HFFc6 (cell line): ENCODE measurements at regions not wholly inside any gene's neighbourhood (a gene's known extent, or its start where the extent isn't known, plus 50 kb on each side); places are given as distances from the start of the nearest gene placed in this dataset.
"Not testable (repeated sequence)": the region's sequence is repeated elsewhere in the genome, so short reads cannot be mapped to it uniquely, and the experiment has no call there.

Experiments used
- DNase-seq: peaks from one replicate; pipeline ENCODE4 v3.0.0-alpha.2; 2018
- H3K27ac Mint-ChIP-seq: 2 replicates; pipeline ENCODE4 v1.8.0; 2020; ENCODE audit warnings: mild to moderate bottlenecking, mixed read lengths
- H3K27me3 Mint-ChIP-seq: 2 replicates; pipeline ENCODE4 v1.8.0; 2021; ENCODE audit warnings: mild to moderate bottlenecking, moderate library complexity, mixed read lengths; ENCODE audit not compliant: insufficient read depth
- H3K36me3 Mint-ChIP-seq: 2 replicates; pipeline ENCODE4 v1.8.0; 2021; ENCODE audit warnings: low read depth, mixed read lengths
- H3K4me1 Mint-ChIP-seq: 2 replicates; pipeline ENCODE4 v1.8.0; 2020; ENCODE audit warnings: low read depth, mixed read lengths
- H3K4me3 Mint-ChIP-seq: 2 replicates; pipeline ENCODE4 v1.8.0; 2020; ENCODE audit warnings: mild to moderate bottlenecking, moderate library complexity, mixed read lengths
- H3K9me3 Mint-ChIP-seq: 2 replicates; pipeline ENCODE4 v1.8.0; 2020; ENCODE audit warnings: mild to moderate bottlenecking, mixed read lengths
- TF ChIP-seq, protein P1 (sequence below): fragments of 200-600 bp; sonication (generic); IDR thresholded peaks from 2 replicates; pipeline ENCODE4 v1.5.0; 2021; ENCODE audit warnings: antibody characterized with exemption, mild to moderate bottlenecking

DNA sequence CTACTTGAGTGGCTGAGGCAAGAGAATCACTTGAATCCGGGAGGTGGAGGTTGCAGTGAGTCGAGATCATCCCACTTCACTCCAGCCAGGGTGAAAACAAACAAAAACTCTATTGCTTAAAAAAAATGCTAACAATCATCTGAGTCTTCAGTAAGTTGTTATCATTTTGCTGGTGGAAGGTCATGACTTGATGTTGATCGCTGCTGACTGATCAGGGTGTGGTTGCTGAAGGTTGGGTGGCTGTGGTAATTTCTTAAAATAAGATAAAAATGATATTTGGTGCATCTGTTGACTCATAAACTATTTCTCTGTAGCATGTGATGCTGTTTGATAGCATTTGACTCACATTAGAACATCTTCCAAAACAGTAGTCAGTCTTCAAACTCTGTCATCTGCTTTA lies 349.4 kb upstream of the PAPPA start:
- peaks cover 6% of the 10 kb centered on the region; the same call in 1 of the 2 replicates for H3K4me1 Mint-ChIP-seq
- no peak for DNase-seq
- TF ChIP-seq, protein P1, sequence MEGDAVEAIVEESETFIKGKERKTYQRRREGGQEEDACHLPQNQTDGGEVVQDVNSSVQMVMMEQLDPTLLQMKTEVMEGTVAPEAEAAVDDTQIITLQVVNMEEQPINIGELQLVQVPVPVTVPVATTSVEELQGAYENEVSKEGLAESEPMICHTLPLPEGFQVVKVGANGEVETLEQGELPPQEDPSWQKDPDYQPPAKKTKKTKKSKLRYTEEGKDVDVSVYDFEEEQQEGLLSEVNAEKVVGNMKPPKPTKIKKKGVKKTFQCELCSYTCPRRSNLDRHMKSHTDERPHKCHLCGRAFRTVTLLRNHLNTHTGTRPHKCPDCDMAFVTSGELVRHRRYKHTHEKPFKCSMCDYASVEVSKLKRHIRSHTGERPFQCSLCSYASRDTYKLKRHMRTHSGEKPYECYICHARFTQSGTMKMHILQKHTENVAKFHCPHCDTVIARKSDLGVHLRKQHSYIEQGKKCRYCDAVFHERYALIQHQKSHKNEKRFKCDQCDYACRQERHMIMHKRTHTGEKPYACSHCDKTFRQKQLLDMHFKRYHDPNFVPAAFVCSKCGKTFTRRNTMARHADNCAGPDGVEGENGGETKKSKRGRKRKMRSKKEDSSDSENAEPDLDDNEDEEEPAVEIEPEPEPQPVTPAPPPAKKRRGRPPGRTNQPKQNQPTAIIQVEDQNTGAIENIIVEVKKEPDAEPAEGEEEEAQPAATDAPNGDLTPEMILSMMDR: no peak

DNA sequence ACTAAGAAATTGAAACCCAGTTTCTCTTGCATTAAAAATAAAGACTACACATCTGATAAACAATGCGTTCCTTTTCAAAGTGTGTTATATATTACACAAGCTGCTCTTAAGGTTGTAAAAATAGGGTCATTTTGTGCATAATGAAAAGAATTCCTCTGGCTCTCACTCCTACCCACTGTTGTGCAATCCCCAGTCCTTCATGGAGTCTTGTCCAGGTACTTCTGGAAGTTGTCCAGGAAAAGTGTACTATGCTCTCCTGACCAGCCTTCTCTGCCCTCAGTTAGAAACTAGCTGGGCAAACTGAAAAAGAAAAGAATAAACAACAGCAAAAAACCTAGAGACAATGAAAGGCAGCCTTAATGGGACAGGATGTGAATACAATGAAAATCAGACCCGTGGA lies 345.5 kb upstream of the PAPPA start:
- Mint-ChIP-seq H3K27me3 (no peaks in the 10 kb centered on the region), H3K4me3 (no peak overlapping the region), H3K9me3 (no peaks in the 10 kb centered on the region), H3K36me3 (peaks cover 2% of the 10 kb centered on the region; the same call in 1 of the 2 replicates), H3K27ac (no peak overlapping the region), H3K4me1 (peaks cover 6% of the 10 kb centered on the region; the same call in 1 of the 2 replicates)
- DNase-seq: no peak
- TF ChIP-seq, protein P1: no peak

More for the DNA sequence above, 349.4 kb upstream of the PAPPA start:
- Mint-ChIP-seq H3K36me3 (peaks cover 5% of the 10 kb centered on the region; the same call in 1 of the 2 replicates), H3K4me3 (no peak overlapping the region), H3K27ac (no peak overlapping the region), H3K9me3 (no peaks in the 10 kb centered on the region), H3K27me3 (no peaks in the 10 kb centered on the region)

DNA sequence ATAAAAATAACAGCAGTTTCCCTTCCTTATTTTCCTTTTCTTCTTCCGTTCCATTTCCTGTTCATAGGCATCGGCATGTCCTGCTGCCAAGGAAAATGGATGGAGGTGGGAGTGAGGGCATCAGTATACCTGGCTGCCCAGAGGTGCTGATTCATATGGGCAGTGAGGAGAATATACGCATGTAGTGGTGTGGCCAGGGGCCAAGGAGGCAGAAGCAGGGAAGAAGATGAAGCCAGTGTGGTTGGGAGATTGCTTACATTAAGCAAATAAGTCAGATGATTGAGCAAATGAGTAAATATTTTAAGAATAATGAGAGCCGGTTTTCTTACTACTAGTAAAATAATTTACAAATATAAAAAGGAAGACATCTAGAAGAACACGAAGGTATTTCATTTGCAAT lies 344.9 kb upstream of the PAPPA start:
- TF ChIP-seq, protein P1: no peak
- no peak for DNase-seq
- Mint-ChIP-seq H3K9me3 (no peaks in the 10 kb centered on the region), H3K27me3 (no peaks in the 10 kb centered on the region), H3K4me1 (peaks cover 6% of the 10 kb centered on the region; the same call in 1 of the 2 replicates), H3K27ac (no peak overlapping the region), H3K4me3 (no peak overlapping the region), H3K36me3 (no peaks in the 10 kb centered on the region)

DNA sequence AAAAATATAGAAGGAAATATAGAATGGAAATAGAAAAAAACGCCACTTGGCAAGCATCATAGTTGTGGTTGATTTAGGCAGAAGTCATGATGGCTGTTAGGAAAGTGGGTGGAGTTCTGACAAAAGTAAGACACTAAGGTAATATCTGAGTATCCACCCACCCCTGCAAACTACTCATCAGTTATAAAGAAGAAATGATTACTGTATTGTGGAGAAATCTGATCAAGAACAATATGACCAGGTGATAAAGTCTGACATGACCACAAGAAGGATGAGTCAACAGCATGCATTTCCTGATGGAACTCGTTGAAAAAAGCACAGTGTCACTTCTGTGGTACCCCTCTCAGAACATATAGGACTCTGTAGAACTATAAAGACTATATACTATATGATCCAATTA lies 343.4 kb upstream of the PAPPA start:
- no peaks in the 10 kb centered on the region for H3K9me3 Mint-ChIP-seq
- no peak for DNase-seq
- H3K27me3 Mint-ChIP-seq: no peaks in the 10 kb centered on the region
- no peak overlapping the region for H3K27ac Mint-ChIP-seq
- TF ChIP-seq, protein P1: no peak
- H3K4me3 Mint-ChIP-seq: no peak overlapping the region
- no peaks in the 10 kb centered on the region for H3K36me3 Mint-ChIP-seq
- H3K4me1 Mint-ChIP-seq: peaks cover 6% of the 10 kb centered on the region; the same call in 1 of the 2 replicates

DNA sequence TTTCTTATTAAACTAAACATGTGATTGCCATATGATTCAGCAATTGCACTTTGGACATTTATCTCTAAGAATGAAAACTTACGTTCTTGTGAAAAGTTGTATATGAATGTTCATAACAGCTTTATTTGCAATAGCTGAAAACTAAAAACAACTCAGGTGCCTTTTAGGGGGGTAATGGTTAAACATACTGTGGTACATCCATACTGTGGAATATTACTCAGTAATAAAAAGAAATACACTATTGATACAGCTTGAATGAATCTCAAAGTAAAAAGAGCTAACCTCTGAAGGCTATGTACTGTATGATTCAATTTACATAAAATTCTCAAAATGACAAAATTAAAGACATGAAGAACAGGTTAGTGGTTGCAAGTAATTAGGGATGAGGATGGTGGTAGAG lies 339.5 kb upstream of the PAPPA start:
- no peak for DNase-seq
- Mint-ChIP-seq H3K27ac (no peak overlapping the region), H3K27me3 (no peaks in the 10 kb centered on the region), H3K4me1 (no peaks in the 10 kb centered on the region), H3K4me3 (no peak overlapping the region), H3K36me3 (no peaks in the 10 kb centered on the region), H3K9me3 (no peaks in the 10 kb centered on the region)
- TF ChIP-seq, protein P1: no peak

DNA sequence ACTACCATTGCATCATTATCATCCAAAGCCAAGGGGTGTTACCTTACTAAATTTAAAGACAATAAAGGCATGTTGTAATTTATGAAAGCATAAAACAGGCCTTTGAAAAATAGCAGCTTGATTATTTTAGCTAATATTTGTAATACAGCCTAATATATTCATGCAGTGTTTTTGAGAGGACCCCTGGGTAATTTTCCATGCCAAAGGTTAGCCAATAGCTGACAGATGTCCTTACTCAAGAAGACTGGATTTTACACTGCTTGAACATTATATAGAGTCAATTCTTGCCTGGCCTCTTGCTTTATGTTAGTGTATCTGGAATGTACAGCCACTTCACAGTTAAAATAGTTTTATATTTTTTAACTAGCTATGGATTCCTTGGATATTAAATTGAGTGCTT lies 337.8 kb upstream of the PAPPA start:
- Mint-ChIP-seq H3K9me3 (no peaks in the 10 kb centered on the region), H3K27ac (no peak overlapping the region), H3K4me1 (no peaks in the 10 kb centered on the region), H3K4me3 (no peak overlapping the region), H3K36me3 (no peaks in the 10 kb centered on the region), H3K27me3 (no peaks in the 10 kb centered on the region)
- no peak for DNase-seq
- TF ChIP-seq, protein P1: no peak

DNA sequence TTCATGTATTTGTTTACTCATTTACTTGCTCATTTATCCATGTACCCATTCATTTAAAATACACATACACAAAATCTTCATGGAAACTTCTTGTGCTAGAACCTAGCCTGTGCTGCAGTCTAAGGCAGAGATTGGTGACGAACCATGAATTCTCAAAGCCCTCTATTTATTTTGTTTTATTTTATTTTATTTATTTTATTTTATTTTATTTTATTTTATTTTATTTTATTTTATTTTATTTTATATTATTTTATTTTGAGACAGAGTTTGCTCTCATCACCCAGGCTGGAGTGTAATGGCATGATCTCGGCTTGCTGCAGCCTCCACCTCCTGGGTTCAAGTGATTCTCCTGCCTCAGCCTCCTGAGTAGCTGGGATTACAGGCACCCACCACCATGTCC lies 334.9 kb upstream of the PAPPA start:
- DNase-seq, H3K27ac Mint-ChIP-seq, H3K4me3 Mint-ChIP-seq, H3K9me3 Mint-ChIP-seq, H3K27me3 Mint-ChIP-seq, H3K4me1 Mint-ChIP-seq, H3K36me3 Mint-ChIP-seq: not testable (repeated sequence)
